HG03460 (cell line): ENCODE measurements at regions not wholly inside any gene's neighbourhood (a gene's known extent, or its start where the extent isn't known, plus 50 kb on each side); places are given as distances from the start of the nearest gene placed in this dataset.

ENCODE experiments used
- ATAC-seq: cut with Tn5 transposase; IDR thresholded peaks from one replicate; pipeline ENCODE4 v1.9.1; 2021; ENCODE audit not compliant: unreplicated experiment

DNA sequence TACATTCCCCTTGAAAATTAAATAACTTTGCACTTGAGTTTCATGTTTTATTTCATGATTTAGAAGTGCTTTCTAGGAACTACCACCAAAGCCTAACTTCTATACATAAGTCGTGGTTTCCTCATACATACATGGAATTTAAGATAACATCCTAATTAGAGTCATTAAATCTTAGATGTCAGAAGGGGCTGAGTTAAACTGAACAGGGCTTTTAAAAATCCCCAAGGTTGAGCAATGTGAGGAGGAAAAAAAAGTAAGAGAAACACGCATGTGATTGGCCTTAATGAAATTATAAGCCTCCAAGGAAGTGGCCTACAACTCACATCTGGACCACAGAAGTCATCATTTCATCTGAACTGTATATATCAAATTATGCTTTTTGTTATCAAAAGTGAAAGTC lies 303.1 kb upstream of the SEMA6D start:
- no peak for ATAC-seq

DNA sequence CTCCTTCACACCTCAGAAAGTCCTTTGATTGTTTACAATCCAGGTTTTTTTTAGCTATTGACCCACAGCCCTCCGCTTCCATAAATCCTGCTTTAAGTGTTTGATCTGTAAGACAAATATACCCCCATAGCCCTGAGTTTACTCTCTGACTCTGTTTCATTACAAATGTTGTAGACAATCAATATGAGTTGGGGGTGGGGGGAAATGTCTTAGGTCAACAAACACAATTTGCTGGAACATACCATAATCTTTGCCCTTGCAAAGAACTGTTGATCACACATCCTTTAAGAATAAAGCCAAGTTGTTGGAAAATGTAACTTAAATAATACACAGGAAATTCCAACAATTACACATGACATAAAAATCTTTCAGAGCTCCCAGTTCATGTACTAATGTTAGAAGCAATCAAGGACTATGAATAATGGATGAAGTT lies 301.8 kb upstream of the SEMA6D start:
- ATAC-seq = no peak

DNA sequence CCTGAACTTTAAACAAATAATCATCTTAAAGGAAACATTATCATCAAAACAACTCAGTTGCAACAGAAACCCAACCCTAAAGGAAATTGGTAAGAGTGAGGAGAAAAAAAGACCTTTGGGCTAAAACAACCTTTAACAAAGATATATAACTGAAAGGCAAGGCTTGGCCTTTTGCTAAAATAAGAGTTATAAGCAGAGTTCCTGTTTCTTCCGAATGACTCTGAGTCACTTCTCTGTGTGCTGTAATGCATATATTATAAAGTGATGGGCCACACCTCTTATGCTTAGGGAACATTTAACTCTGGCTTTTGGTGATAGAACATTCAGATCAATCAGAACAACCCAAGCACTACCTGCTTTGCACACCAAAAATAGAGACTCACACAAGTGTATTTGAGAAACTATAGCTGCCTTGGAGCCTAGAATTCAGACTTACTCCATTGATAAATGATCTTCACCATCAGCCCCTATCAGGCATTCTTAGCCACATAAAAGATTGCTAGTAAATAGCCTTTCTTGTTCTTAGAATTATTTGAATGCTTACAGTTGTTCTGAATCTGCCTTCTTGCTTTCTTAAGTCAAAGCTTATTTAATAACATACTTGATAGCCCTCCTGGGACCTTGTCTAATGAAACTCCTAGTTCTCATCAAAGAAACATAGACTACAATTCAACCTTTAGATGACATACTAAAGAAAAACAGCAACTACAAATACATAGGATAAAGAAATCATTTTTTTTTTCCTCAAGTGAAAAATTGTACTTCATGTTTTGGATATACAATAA lies 294.2 kb upstream of the SEMA6D start:
- no peak for ATAC-seq

DNA sequence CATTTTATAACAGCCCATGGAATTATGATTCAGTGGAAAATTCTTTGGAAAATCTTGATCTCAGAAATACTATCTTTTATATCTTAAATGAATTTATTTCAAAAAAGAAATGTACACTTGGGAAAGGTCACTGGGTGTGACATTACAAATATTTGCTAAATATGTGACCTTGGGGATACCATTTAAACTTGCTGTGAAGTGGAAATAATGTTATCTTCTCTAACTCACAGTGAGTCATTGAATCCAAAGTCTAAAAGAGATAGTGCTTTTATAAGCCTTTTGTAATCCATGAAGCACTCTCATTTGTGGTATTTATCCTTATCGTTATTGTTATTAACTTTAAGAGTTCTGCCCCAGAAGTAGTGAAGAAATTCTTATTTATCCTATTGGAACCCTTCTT lies 289.8 kb upstream of the SEMA6D start:
- ATAC-seq = no peak

DNA sequence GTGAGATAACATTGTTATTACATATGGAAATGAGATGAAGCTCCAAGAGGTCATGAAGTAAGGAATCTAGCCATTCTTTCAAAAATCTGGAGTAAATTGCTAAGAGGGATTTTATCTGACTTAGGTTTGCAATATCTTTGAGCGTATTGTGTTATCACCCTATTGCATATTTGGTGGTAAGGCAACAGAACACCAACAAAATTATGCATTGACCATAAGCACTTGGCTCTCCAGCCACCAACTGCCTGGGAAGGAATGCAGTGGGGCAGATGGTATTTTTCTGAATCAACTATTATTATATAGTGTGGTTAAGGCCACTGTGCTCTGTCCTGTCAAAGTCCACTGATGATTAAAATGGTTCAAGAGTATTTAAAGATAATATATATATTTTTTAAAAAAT lies 287.9 kb upstream of the SEMA6D start:
- no peak for ATAC-seq

DNA sequence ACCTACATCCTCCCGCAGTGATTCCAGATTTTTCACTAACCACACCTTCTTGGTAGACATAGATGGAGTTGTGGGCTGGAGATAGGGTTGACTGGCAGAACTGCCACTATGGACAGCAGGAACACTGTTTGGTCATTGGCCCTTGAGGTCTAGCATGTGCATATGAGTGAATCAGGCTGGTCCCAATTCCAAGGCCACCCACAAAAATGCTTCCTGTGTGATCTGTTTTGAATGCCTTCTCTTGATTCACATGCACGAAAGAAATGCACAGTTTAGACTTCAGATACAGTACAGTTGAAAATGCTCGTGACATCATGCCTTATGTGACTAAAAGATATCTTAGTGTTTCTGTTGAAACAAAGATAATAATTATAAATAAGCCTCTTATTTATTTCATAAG lies 285.8 kb upstream of the SEMA6D start:
- no peak for ATAC-seq

DNA sequence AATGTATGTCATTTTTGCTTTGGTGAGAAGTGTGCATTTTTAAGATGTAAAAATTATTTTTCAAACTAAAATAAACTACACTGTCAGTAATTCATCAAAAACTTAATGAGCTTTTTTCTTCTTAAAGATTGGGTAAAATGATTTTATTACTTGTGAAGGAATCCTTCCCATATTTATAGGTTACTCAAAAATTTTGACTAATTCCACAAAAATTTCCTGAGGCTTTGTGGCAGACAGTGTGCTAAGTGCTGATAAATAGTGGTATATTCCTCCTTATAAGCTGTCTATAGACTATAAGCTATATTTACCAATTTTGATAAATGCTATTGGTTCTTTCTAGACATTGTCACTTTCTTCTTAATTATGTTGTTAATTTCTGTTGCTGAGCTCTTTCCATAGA lies 284.5 kb upstream of the SEMA6D start:
- no peak for ATAC-seq

DNA sequence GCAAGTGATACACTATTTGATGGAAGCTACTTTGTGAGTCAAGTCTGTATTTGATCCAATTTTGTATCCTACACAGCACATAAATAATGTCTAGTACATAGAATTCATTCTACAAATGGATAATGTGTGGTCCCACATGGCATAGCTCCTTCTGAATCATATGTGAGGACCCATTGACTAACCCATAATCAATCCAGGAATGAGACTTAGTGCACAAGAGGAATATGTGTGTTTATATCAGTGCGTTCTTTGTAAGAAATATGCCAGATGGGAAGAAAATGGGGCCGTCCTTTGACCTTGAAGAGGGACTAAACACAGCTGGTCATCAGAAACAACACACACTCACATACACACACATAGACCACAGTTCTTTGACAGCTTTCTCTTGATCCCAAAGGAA lies 282.7 kb upstream of the SEMA6D start:
- no peak for ATAC-seq

DNA sequence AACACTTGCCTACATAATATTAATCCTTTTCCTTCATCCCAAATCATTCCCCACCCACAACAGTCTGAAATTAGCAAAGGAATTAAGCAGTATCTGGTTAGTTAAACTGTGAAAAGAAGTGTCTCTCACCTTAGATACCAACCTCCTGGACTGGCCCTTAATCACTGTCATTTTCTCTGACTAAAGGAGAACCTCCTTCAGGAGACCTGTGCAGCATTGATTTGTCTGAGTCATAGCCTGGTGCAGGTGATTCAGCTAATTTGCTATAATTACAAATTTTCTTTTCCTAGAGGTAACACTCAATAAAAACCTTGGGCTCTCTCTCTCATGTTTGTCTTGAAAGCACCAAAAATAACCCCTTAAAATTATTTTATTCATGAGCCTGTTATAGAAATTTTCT lies 279.8 kb upstream of the SEMA6D start:
- ATAC-seq = no peak

DNA sequence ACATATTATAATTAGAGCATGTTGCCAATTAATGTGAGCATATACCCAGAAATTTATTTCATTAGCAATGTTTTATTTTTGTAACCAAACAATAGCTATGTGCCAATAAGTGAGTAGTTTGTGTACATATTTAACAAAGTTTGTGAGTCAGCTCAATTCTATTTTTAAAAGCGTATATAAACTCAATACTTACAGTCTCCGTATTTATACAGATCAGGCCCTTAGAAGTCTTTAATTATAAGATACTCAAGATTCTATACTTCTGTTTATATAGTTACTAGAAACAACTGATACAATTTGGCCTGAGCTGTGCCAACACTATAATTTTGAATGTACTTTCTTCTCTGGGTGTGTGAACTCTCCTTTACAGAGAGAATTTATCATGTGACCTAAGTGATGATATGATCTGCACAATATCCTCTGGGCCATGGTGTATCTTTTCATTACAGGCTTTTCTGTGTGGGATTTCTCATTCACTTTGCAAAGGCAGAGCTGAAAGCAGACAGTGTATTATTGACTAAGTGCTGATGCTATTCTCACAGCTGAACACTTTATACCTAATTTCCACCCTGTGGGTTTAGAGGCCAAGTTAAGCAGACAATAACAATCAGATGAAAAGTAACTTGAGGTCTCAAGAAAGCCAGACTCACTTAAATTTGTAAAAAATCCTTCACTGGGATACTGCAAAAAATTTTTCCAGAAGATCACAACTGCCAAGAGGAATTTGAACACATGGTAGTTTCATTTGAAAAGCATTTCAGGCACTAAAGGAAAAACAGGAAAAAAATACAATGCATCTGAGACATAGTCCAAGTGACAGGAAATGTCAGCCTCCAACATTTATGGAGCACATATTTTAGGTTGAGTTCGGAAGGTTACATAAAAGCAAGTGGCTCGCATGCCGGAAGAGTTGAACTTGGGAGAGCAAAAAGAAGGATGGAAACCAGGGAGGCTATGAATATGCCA lies 277.9 kb upstream of the SEMA6D start:
- no peak for ATAC-seq

DNA sequence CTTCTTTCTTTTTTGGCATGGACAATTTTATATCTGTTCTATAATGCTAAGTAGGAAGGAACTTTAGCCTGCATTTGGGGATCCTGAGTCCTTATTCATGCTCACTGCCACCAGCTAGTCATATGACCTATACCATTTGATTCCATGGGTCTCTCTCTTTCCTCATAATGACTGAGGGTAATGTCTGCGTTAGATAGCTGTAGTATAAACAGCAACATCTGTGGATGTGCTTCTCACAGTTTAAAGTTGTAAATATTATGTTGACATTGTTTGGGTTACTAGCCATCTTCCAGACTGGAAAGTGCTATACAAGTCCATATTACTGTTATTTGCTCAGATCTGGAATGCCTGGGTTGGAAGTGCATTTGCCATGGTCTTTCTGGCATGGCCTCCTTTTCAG lies 274.9 kb upstream of the SEMA6D start:
- no peak for ATAC-seq

DNA sequence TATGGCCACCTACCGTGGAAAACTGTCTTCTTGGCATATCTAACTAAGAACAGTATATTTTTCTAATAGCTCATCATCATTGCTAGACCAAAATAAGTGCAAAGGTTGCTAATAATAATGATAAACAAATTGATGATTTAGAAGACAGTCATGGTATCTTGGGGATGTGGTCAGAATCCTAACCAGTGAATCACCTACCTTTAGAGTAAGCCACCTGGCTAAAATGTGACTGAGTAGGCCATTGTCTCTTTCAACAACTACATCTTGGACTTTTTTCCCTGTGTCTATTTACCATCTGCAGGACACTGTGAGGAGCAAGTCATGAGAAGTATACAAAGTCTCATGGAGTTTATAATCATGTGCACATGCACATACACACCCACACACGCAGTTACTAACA lies 273.5 kb upstream of the SEMA6D start:
- ATAC-seq = no peak

DNA sequence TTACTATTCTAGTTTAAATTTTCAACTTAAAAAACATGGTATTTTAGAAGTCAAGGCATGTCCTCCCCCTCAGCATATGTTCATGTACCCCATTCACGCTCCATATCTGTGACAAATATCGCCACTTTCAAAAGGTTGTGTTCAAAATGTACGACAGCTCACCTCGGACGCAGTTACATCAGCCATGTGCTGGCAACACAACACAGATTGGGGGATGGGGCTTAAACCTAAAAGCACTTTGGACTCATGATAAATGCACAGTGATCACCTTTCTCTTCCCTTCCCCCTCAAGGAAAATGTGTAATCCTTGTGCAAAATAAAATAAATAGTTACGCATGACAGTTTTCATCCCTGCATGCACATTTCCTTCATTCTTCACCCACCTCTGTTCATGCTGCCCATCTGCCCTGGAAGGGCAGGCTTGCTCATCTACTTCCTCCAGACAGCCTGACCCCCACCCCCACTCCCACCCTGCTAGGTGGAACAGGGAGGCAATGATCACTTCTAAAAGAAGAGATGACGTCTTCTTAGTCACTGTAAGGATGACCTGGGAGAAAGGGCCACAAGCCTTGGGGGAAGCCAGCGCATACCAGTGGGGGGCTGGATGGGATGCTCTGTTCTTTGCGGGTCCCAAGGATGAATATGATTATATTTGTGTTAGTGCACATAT lies 271.4 kb upstream of the SEMA6D start:
- no peak for ATAC-seq

DNA sequence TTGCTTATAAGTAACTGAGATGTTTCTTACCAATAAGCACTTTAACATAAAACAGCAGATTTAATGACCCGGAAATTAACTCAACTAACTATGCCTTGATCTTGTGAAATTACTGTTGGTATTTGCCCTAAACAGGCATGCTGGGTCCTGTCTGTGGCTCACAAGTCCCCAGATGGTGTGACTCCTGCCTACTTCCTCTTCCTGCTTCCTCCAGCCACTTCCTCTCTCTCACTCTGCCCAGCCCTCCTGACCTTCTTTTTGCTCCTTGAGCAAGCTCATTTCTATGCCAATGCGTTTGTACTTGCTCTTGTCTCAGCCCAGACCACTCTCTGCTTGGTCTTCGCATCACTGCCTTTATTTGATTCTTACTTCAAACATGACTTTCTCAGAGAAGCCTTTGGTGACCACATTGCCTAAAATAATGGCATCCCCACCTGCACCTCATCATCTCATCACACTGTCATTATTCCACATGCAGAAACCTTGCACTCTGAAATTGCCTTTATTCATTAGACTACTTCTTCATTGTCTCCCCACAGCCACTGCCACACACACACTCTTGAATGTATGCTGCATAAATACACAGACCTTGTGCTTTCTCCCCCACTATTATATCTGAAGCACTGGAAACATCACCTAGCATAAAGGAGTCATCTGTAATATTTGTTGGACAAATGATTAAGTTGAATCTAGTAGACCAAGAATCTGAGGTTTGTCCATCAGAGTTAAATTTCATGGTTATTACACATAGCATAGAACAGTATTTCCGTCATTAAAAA lies 256.3 kb upstream of the SEMA6D start:
- ATAC-seq = no peak

DNA sequence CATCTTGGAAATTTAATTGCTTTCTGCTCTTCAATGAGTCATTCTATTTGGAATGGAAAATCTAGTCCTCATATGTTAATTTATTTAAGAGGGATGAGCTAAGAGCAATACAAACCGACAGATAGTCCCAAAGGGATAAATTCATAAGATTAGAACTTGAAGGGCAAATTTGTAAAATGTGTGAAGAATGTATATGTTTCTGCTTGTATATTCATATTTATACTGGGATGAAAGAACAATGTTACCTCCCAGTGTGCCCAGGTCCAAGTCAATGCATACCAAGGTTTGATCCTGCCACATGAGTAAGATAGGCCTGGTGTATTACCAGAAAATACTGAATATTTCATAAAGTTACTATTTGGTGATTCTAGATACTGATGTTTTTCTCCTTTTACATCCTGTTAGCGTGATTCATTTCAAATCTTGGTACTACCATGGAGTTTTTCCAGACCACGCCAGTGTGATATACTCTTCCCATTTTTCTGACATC lies 255.6 kb upstream of the SEMA6D start:
- no peak for ATAC-seq

DNA sequence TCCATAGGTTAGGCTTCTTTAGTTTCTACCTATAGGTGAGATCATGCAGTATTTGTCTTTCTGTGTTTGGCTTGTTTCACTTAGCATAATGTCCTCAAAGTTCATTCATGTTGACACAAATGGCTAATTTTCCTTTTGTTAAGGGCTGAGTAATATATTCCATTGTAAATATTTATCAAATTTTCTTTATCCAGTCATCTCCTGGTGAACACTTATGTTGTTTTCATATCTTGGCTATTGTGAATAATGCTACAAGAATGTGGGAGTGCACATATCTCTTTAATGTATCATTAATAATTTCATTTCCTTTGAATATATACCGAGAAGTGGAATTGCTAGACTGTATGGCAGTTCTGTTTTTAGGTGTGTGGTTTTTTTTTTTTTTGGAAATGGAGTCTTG lies 250.9 kb upstream of the SEMA6D start:
- ATAC-seq = no peak

DNA sequence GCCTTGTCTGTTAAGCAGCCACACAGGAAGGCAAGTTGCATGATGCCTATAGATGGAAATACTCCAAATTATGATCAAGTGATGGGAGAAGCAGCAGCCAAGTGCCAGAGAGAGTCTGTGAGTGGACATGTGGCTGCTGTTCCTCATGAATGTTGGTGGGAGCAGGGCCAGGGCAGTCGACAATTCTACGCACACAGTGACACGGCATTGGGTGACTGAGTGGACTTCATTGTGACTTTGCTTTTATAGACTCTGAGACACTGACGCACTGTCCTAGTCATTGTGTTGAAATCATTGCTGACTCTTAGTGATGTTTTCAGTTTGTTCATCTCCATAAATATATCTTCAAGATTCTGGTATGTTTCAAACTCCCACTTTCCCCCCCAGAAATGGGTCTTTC lies 246.3 kb upstream of the SEMA6D start:
- no peak for ATAC-seq

DNA sequence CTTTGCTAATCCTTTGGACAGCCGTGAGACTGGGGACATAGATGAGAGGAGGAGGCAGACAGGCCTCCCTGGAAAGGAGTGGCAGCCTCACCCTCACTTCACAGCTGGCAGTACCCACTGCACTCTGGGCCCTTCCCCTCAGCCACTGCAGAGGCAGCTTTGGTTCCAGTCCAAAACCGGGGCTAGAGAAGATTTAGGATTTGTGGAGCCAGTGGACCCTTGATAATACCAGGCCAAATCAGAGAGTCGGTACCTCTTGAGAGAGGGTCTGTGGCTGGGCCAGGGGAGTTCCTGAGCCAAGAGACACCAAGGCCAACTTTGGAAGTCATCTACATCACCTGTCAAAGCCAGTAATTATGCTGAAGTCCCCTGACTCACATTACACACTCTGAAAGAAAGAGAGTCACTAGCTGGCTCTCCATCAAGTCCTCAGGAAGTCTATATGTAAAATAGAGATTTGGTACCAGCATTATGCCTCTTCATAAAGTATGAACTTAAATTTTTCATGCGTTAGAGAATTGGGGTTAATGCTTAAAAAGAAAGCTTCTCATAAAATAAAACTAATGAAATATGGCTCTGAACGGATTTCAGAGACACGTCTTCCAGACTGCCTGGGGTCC lies 244.1 kb upstream of the SEMA6D start:
- ATAC-seq = no peak

DNA sequence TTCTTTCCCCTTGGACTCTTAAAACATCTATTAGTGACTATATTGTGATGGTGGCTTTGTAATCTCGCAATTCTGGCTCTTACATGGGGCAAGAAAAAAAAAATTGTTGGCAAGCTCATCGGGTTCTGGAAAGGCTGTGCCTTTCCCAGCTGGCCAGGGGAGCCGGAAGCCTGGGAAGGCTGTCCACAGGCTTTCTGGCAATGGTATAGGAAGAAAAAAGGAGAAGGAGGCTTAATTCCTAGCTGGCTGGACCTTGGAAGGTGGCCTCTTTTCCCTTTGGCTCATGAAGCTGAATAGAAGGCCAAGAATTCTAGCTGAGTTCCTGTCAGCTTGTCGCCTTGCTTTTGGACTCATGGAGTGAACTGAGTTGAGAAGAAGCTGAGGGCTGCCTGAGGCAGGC lies 243.5 kb upstream of the SEMA6D start:
- ATAC-seq = no peak

DNA sequence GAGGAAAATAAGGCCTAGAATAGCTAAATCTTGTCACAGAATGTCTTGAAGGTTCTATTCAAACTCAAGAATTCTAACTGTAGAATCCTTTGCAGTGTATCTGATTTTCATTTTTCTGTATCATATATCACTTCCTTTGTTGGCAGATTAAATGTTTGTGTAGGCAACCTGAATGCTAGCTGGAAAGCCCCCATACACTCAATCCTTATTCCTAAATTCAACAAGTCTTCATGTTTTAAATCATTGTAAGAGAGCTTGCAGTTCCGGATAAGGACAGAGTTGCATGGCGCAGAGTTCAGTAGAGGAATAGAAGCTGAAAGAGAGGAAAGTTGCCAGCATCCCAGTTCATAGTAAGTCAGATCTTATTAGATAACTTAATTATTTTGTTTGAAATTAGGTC lies 242.0 kb upstream of the SEMA6D start:
- no peak for ATAC-seq
